H54 (cell line): ENCODE measurements at regions not wholly inside any gene's neighbourhood (a gene's known extent, or its start where the extent isn't known, plus 50 kb on each side); places are given as distances from the start of the nearest gene placed in this dataset.

Experiments used
- DNase-seq: peaks from one replicate; pipeline ENCODE4 v3.0.0; 2011; ENCODE audit warnings: low spot score, mixed read lengths; ENCODE audit not compliant: insufficient read length
- FAIRE-seq: peaks from 3 replicates; lab custom pipeline; 2011; peaks lifted over from hg19 to GRCh38; lab: Jason Lieb, UNC
- POLR2A ChIP-seq: IDR thresholded peaks from 2 replicates; pipeline ENCODE4 v1.6.1; 2011; ENCODE audit warnings: low read depth, mild to moderate bottlenecking, low read length

- FAIRE-seq, result no peak
- no peak for TF ChIP-seq POLR2A
Observed at GRCh38 chr18:23356915-23357601, 96.0 kb upstream of the RIOK3 start.

GRCh38 chr18:23357996-23358594, 95.0 kb upstream of the RIOK3 start:
- FAIRE-seq (no peak), DNase-seq (no peak)
- TF ChIP-seq POLR2A, result no peak

More at GRCh38 chr18:23356915-23357601, 96.0 kb upstream of the RIOK3 start:
- DNase-seq, result no peak

GRCh38 chr18:23359421-23359820, 93.7 kb upstream of the RIOK3 start:
- DNase-seq (no peak), FAIRE-seq (no peak)
- TF ChIP-seq POLR2A, result no peak

- no peak for FAIRE-seq
- no peak for TF ChIP-seq POLR2A
- DNase-seq, result no peak
Observed at GRCh38 chr18:23363865-23364570, 89.1 kb upstream of the RIOK3 start.

- no peak for FAIRE-seq
- no peak for TF ChIP-seq POLR2A
Observed at GRCh38 chr18:23365602-23366001, 87.5 kb upstream of the RIOK3 start.

GRCh38 chr18:23369266-23369665, 83.8 kb upstream of the RIOK3 start:
- no peak for TF ChIP-seq POLR2A
- FAIRE-seq, result no peak
- DNase-seq, result no peak

More at GRCh38 chr18:23365602-23366001, 87.5 kb upstream of the RIOK3 start:
- DNase-seq, result no peak

GRCh38 chr18:23373570-23373969, 79.5 kb upstream of the RIOK3 start:
- DNase-seq, result no peak
- no peak for FAIRE-seq
- no peak for TF ChIP-seq POLR2A

- TF ChIP-seq POLR2A, result no peak
- FAIRE-seq (no peak), DNase-seq (peak; percentile 29)
Observed at GRCh38 chr18:23377669-23378301, 75.3 kb upstream of the RIOK3 start.

- no peak for DNase-seq
- no peak for FAIRE-seq
- no peak for TF ChIP-seq POLR2A
Observed at GRCh38 chr18:23378302-23378686, 74.8 kb upstream of the RIOK3 start.

- DNase-seq (peak; percentile 40), FAIRE-seq (peak; percentile 87)
- no peak for TF ChIP-seq POLR2A
Observed at GRCh38 chr18:23380001-23380550, 73.0 kb upstream of the RIOK3 start.

GRCh38 chr18:23380817-23381216, 72.3 kb upstream of the RIOK3 start:
- TF ChIP-seq POLR2A, result no peak
- FAIRE-seq, result no peak
- DNase-seq, result no peak

GRCh38 chr18:23383494-23383893, 69.6 kb upstream of the RIOK3 start:
- no peak for DNase-seq
- no peak for FAIRE-seq
- no peak for TF ChIP-seq POLR2A

GRCh38 chr18:23384778-23385736, 68.0 kb upstream of the RIOK3 start:
- no peak for TF ChIP-seq POLR2A
- FAIRE-seq, result no peak
- DNase-seq, result no peak
